ENCODE measurements at regions not wholly inside any gene's neighbourhood (a gene's known extent, or its start where the extent isn't known, plus 50 kb on each side); places are given as distances from the start of the nearest gene placed in this dataset.

GRCh38 chr19:32233885-32234284 is 111.5 kb upstream of the ZNF507 start:
- Mint-ChIP-seq H3K27me3 (ENCODE audit: unreplicated experiment) (peaks cover 1% of the 10 kb centered on the region), H3K4me3 (ENCODE audit: unreplicated experiment) (no peak overlapping the region), H3K36me3 (ENCODE audit: low read depth, unreplicated experiment) (no peaks in the 10 kb centered on the region), H3K4me1 (ENCODE audit: unreplicated experiment) (no peaks in the 10 kb centered on the region), H3K27ac (ENCODE audit: unreplicated experiment) (no peak overlapping the region), H3K9me3 (ENCODE audit: unreplicated experiment) (no peaks in the 10 kb centered on the region)
- DNase-seq (ENCODE audit: low spot score): no peak
- TF ChIP-seq CTCF (IDR thresholded peaks at IDR 0.05; ENCODE audit: unreplicated experiment): no peak

- Mint-ChIP-seq H3K27me3 (ENCODE audit: unreplicated experiment) (peaks cover 1% of the 10 kb centered on the region), H3K36me3 (ENCODE audit: low read depth, unreplicated experiment) (no peaks in the 10 kb centered on the region), H3K4me3 (ENCODE audit: unreplicated experiment) (no peak overlapping the region), H3K9me3 (ENCODE audit: unreplicated experiment) (no peaks in the 10 kb centered on the region), H3K4me1 (ENCODE audit: unreplicated experiment) (no peaks in the 10 kb centered on the region), H3K27ac (ENCODE audit: unreplicated experiment) (no peak overlapping the region)
- TF ChIP-seq CTCF (IDR thresholded peaks at IDR 0.05; ENCODE audit: unreplicated experiment): no peak
- DNase-seq (ENCODE audit: low spot score): no peak
Measured at GRCh38 chr19:32234663-32235217, 110.7 kb upstream of the ZNF507 start.

- H3K4me1 Mint-ChIP-seq (ENCODE audit: unreplicated experiment): no peaks in the 10 kb centered on the region
- no peaks in the 10 kb centered on the region for H3K9me3 Mint-ChIP-seq (ENCODE audit: unreplicated experiment)
- no peaks in the 10 kb centered on the region for H3K27me3 Mint-ChIP-seq (ENCODE audit: unreplicated experiment)
- TF ChIP-seq CTCF (IDR thresholded peaks at IDR 0.05; ENCODE audit: unreplicated experiment): no peak
- no peaks in the 10 kb centered on the region for H3K36me3 Mint-ChIP-seq (ENCODE audit: low read depth, unreplicated experiment)
- H3K4me3 Mint-ChIP-seq (ENCODE audit: unreplicated experiment): no peak overlapping the region
- no peak for DNase-seq (ENCODE audit: low spot score)
- H3K27ac Mint-ChIP-seq (ENCODE audit: unreplicated experiment): no peak overlapping the region
Measured at GRCh38 chr19:32238076-32238475, 107.3 kb upstream of the ZNF507 start.

GRCh38 chr19:32240316-32240715 is 105.1 kb upstream of the ZNF507 start:
- H3K27ac Mint-ChIP-seq (ENCODE audit: unreplicated experiment): no peak overlapping the region
- H3K9me3 Mint-ChIP-seq (ENCODE audit: unreplicated experiment): no peaks in the 10 kb centered on the region
- H3K36me3 Mint-ChIP-seq (ENCODE audit: low read depth, unreplicated experiment): no peaks in the 10 kb centered on the region
- TF ChIP-seq CTCF (IDR thresholded peaks at IDR 0.05; ENCODE audit: unreplicated experiment): no peak
- DNase-seq (ENCODE audit: low spot score): no peak
- H3K4me1 Mint-ChIP-seq (ENCODE audit: unreplicated experiment): no peaks in the 10 kb centered on the region
- no peaks in the 10 kb centered on the region for H3K27me3 Mint-ChIP-seq (ENCODE audit: unreplicated experiment)
- H3K4me3 Mint-ChIP-seq (ENCODE audit: unreplicated experiment): no peak overlapping the region

GRCh38 chr19:32241306-32241705 is 104.1 kb upstream of the ZNF507 start:
- no peaks in the 10 kb centered on the region for H3K9me3 Mint-ChIP-seq (ENCODE audit: unreplicated experiment)
- H3K4me1 Mint-ChIP-seq (ENCODE audit: unreplicated experiment): no peaks in the 10 kb centered on the region
- no peak overlapping the region for H3K27ac Mint-ChIP-seq (ENCODE audit: unreplicated experiment)
- DNase-seq (ENCODE audit: low spot score): no peak
- H3K36me3 Mint-ChIP-seq (ENCODE audit: low read depth, unreplicated experiment): no peaks in the 10 kb centered on the region
- no peak overlapping the region for H3K4me3 Mint-ChIP-seq (ENCODE audit: unreplicated experiment)
- TF ChIP-seq CTCF (IDR thresholded peaks at IDR 0.05; ENCODE audit: unreplicated experiment): no peak
- no peaks in the 10 kb centered on the region for H3K27me3 Mint-ChIP-seq (ENCODE audit: unreplicated experiment)

Data from endothelial cell (in vitro differentiated cells).